WTC11 (cell line): ENCODE measurements at regions not wholly inside any gene's neighbourhood (a gene's known extent, or its start where the extent isn't known, plus 50 kb on each side); places are given as distances from the start of the nearest gene placed in this dataset.

ENCODE experiments used
- ATF2 ChIP-seq: sonication (generic); formaldehyde crosslinking; IDR thresholded peaks from 2 replicates; pipeline ENCODE4 v1.8.1; 2022; ENCODE audit warnings: low read depth, missing genetic modification reagents, borderline replicate concordance
- CDX4 ChIP-seq: fragments of 250-450 bp; sonication (Bioruptor Pico); IDR thresholded peaks from 2 replicates; pipeline ENCODE4 v1.9.0; 2021; ENCODE audit warnings: moderate library complexity, mild to moderate bottlenecking, inconsistent platforms, borderline replicate concordance
- CREB1 ChIP-seq: sonication (generic); formaldehyde crosslinking; IDR thresholded peaks from 2 replicates; pipeline ENCODE4 v1.8.0; 2023; ENCODE audit warnings: mild to moderate bottlenecking, missing genetic modification reagents
- CREM ChIP-seq: sonication (generic); formaldehyde crosslinking; IDR thresholded peaks from 2 replicates; pipeline ENCODE4 v1.8.1; 2022; ENCODE audit warnings: mild to moderate bottlenecking, missing genetic modification reagents, moderate library complexity
- CTCF ChIP-seq: fragments of 200-600 bp; IDR thresholded peaks from 2 replicates; pipeline ENCODE4 v1.8.0; 2022; ENCODE audit warnings: antibody characterized with exemption
- FOXJ3 ChIP-seq: sonication (generic); formaldehyde crosslinking; IDR thresholded peaks from 2 replicates; pipeline ENCODE4 v1.9.0; 2021; ENCODE audit warnings: missing genetic modification reagents, mild to moderate bottlenecking, borderline replicate concordance
- IRF2 ChIP-seq: sonication (generic); formaldehyde crosslinking; IDR thresholded peaks from 2 replicates; pipeline ENCODE4 v1.8.0; 2022; ENCODE audit warnings: low read depth, missing genetic modification reagents, borderline replicate concordance
- NFYB ChIP-seq: sonication (generic); formaldehyde crosslinking; conservative IDR thresholded peaks from 2 replicates; pipeline ENCODE4 v1.8.0; 2022; ENCODE audit warnings: low read depth, missing genetic modification reagents
- USF1 ChIP-seq: sonication (generic); formaldehyde crosslinking; IDR thresholded peaks from 2 replicates; pipeline ENCODE4 v1.8.0; 2022; ENCODE audit warnings: mild to moderate bottlenecking, missing genetic modification reagents
- ZNF121 ChIP-seq: sonication (generic); formaldehyde crosslinking; IDR thresholded peaks from 2 replicates; pipeline ENCODE4 v1.8.0; 2023; ENCODE audit warnings: missing genetic modification reagents
- ZNF671 ChIP-seq: fragments of 250-450 bp; sonication (Bioruptor Pico); IDR thresholded peaks from 2 replicates; pipeline ENCODE4 v1.8.0; 2021; ENCODE audit warnings: mild to moderate bottlenecking

GRCh38 chr16:54353097-54353496 is 66.5 kb upstream of the IRX3 start:
- TF ChIP-seq CREB1 (CRISPR knock-in tag) (no peak), CTCF (no peak), ZNF121 (CRISPR knock-in tag) (no peak), CDX4 (no peak), FOXJ3 (CRISPR knock-in tag) (no peak), CREM (no peak), IRF2 (CRISPR knock-in tag) (no peak), ATF2 (CRISPR knock-in tag) (no peak), USF1 (no peak), NFYB (CRISPR knock-in tag) (no peak), ZNF671 (CRISPR knock-in tag) (no peak)
